ENCODE measurements at regions not wholly inside any gene's neighbourhood (a gene's known extent, or its start where the extent isn't known, plus 50 kb on each side); places are given as distances from the start of the nearest gene placed in this dataset.

DNA sequence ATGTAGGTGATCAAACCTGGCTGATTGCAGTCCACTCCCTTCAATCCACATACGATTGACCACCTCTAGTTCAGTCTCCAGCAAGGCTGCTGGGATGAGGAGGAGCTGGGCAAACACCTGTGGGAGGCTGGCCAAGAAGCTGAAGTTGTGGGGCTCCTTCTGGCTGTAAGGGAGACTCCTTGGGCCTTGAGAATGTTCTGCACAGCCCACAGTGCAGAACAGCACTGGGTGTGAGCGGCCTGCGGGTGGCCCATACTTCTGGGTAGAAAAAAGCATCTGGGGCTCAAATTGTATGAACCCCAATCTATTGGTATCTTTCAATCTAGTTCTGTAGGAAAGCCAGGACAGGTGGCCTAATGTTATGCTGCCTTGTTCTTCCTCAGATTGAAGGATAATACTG, 1608.8 kb upstream of the PCDH10 start (continued):
- TF ChIP-seq, protein P1, sequence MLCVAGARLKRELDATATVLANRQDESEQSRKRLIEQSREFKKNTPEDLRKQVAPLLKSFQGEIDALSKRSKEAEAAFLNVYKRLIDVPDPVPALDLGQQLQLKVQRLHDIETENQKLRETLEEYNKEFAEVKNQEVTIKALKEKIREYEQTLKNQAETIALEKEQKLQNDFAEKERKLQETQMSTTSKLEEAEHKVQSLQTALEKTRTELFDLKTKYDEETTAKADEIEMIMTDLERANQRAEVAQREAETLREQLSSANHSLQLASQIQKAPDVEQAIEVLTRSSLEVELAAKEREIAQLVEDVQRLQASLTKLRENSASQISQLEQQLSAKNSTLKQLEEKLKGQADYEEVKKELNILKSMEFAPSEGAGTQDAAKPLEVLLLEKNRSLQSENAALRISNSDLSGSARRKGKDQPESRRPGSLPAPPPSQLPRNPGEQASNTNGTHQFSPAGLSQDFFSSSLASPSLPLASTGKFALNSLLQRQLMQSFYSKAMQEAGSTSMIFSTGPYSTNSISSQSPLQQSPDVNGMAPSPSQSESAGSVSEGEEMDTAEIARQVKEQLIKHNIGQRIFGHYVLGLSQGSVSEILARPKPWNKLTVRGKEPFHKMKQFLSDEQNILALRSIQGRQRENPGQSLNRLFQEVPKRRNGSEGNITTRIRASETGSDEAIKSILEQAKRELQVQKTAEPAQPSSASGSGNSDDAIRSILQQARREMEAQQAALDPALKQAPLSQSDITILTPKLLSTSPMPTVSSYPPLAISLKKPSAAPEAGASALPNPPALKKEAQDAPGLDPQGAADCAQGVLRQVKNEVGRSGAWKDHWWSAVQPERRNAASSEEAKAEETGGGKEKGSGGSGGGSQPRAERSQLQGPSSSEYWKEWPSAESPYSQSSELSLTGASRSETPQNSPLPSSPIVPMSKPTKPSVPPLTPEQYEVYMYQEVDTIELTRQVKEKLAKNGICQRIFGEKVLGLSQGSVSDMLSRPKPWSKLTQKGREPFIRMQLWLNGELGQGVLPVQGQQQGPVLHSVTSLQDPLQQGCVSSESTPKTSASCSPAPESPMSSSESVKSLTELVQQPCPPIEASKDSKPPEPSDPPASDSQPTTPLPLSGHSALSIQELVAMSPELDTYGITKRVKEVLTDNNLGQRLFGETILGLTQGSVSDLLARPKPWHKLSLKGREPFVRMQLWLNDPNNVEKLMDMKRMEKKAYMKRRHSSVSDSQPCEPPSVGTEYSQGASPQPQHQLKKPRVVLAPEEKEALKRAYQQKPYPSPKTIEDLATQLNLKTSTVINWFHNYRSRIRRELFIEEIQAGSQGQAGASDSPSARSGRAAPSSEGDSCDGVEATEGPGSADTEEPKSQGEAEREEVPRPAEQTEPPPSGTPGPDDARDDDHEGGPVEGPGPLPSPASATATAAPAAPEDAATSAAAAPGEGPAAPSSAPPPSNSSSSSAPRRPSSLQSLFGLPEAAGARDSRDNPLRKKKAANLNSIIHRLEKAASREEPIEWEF (IDR thresholded peaks at IDR 0.05; ENCODE audit: insufficient replicate concordance, low read depth, low read length) = no peak
- no peak for TF ChIP-seq ESRRA (IDR thresholded peaks at IDR 0.05; ENCODE audit: low read length)
- TF ChIP-seq HDGF (IDR thresholded peaks at IDR 0.05) = no peak
- no peak for TF ChIP-seq PAX8 (IDR thresholded peaks at IDR 0.05)

- H3K9me3 ChIP-seq (replicated peaks; ENCODE audit: control insufficient read depth, insufficient read depth, low read length) = peaks cover 14% of the 10 kb centered on the region
- intact Hi-C loops (cut with micrococcal nuclease; ENCODE audit: unreplicated experiment) (loop anchor here (5.0 kb wide), 1 partner anchor 90 kb away; no protein-coding TSS in a partner anchor), in situ Hi-C loops (cut with MboI) (no loop called here)
- H3K9ac ChIP-seq (ENCODE audit: control insufficient read depth, insufficient read depth, low read length) = no peak overlapping the region
- no peaks in the 10 kb centered on the region for H4K20me1 ChIP-seq (ENCODE audit: control insufficient read depth, insufficient read depth)
- peak overlapping the region; percentile 64 for H3K27ac ChIP-seq (ENCODE audit: control insufficient read depth, insufficient read depth)
- no peaks in the 10 kb centered on the region for H3K36me3 ChIP-seq (ENCODE audit: control insufficient read depth in 2 of 2, insufficient read depth in 2 of 2, low read length in 1 of 2)
- ATAC-seq = peak; percentile 88
- H3K4me3 ChIP-seq = no peak overlapping the region
- H3K4me2 ChIP-seq (ENCODE audit: control insufficient read depth, insufficient read depth) = peak overlapping the region; percentile 59; the same call in 1 of the 2 replicates
- ChIA-PET POLR2A (no interaction called here), CTCF (interaction anchor here (1.0 kb wide), 1 partner anchor 81 kb away, joined by 4 read pairs; no protein-coding TSS in a partner anchor), SMC1A (ENCODE audit: uncharacterized antibody, unreplicated experiment) (interaction anchor here (0.6 to 1.7 kb wide), 3 partner anchors 13 to 121 kb away, joined by 3 to 4 read pairs (median 4); no protein-coding TSS in a partner anchor), RAD21 (ENCODE audit: unreplicated experiment) (interaction anchor here (1.7 kb wide), 1 partner anchor 205 kb away, joined by 3 read pairs; no protein-coding TSS in a partner anchor)
- no peaks in the 10 kb centered on the region for H3K27me3 ChIP-seq (replicated peaks in 1 of 2; ENCODE audit: control insufficient read depth in 2 of 2, insufficient read depth in 2 of 2, low read length in 1 of 2)
- BruUV-seq (replicated peaks) = no TSS peak
- peak overlapping the region; percentile 71 for H2AFZ ChIP-seq (ENCODE audit: control insufficient read depth, low read depth, low read length)
- peak; percentile 43 for DNase-seq (ENCODE audit: low read depth, low spot score)
- FAIRE-seq = no peak
- H3K4me1 ChIP-seq (ENCODE audit: control insufficient read depth, insufficient read depth, low read length) = peaks cover 7% of the 10 kb centered on the region
- no peaks in the 10 kb centered on the region for H3K79me2 ChIP-seq (ENCODE audit: control insufficient read depth, insufficient read depth, low read length)
- WGBS (ENCODE audit: insufficient coverage, insufficient replicate concordance, low lambda C conversion rate, missing lambda C conversion rate) = 16% methylated on average over 7 of the region's 7 CpGs
- TF ChIP-seq MEF2B (IDR thresholded peaks at IDR 0.05; ENCODE audit: partially characterized antibody, poor library complexity, severe bottlenecking) (peak; percentile 11), ATF7 (IDR thresholded peaks at IDR 0.05; ENCODE audit: low read depth) (no peak), CBX5 (IDR thresholded peaks at IDR 0.05; ENCODE audit: low read depth) (peak; percentile 83; the same call in 1 of the 2 replicates)
- TF ChIP-seq, protein P2, sequence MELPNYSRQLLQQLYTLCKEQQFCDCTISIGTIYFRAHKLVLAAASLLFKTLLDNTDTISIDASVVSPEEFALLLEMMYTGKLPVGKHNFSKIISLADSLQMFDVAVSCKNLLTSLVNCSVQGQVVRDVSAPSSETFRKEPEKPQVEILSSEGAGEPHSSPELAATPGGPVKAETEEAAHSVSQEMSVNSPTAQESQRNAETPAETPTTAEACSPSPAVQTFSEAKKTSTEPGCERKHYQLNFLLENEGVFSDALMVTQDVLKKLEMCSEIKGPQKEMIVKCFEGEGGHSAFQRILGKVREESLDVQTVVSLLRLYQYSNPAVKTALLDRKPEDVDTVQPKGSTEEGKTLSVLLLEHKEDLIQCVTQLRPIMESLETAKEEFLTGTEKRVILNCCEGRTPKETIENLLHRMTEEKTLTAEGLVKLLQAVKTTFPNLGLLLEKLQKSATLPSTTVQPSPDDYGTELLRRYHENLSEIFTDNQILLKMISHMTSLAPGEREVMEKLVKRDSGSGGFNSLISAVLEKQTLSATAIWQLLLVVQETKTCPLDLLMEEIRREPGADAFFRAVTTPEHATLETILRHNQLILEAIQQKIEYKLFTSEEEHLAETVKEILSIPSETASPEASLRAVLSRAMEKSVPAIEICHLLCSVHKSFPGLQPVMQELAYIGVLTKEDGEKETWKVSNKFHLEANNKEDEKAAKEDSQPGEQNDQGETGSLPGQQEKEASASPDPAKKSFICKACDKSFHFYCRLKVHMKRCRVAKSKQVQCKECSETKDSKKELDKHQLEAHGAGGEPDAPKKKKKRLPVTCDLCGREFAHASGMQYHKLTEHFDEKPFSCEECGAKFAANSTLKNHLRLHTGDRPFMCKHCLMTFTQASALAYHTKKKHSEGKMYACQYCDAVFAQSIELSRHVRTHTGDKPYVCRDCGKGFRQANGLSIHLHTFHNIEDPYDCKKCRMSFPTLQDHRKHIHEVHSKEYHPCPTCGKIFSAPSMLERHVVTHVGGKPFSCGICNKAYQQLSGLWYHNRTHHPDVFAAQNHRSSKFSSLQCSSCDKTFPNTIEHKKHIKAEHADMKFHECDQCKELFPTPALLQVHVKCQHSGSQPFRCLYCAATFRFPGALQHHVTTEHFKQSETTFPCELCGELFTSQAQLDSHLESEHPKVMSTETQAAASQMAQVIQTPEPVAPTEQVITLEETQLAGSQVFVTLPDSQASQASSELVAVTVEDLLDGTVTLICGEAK (IDR thresholded peaks at IDR 0.05; ENCODE audit: borderline replicate concordance) = no peak
- TF ChIP-seq, protein P3, sequence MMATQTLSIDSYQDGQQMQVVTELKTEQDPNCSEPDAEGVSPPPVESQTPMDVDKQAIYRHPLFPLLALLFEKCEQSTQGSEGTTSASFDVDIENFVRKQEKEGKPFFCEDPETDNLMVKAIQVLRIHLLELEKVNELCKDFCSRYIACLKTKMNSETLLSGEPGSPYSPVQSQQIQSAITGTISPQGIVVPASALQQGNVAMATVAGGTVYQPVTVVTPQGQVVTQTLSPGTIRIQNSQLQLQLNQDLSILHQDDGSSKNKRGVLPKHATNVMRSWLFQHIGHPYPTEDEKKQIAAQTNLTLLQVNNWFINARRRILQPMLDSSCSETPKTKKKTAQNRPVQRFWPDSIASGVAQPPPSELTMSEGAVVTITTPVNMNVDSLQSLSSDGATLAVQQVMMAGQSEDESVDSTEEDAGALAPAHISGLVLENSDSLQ (IDR thresholded peaks at IDR 0.05) = peak; percentile 24; the same call in 1 of the 2 replicates
- TF ChIP-seq, protein P4, sequence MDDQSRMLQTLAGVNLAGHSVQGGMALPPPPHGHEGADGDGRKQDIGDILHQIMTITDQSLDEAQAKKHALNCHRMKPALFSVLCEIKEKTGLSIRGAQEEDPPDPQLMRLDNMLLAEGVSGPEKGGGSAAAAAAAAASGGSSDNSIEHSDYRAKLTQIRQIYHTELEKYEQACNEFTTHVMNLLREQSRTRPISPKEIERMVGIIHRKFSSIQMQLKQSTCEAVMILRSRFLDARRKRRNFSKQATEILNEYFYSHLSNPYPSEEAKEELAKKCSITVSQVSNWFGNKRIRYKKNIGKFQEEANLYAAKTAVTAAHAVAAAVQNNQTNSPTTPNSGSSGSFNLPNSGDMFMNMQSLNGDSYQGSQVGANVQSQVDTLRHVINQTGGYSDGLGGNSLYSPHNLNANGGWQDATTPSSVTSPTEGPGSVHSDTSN (IDR thresholded peaks at IDR 0.05; ENCODE audit: insufficient replicate concordance, low read depth, low read length) = no peak
Measured at GRCh38 chr4:131547506-131547981, 1601.5 kb upstream of the PCDH10 start.

All from GM12878 (cell line).